ENCODE measurements at regions not wholly inside any gene's neighbourhood (a gene's known extent, or its start where the extent isn't known, plus 50 kb on each side); places are given as distances from the start of the nearest gene placed in this dataset.

DNA sequence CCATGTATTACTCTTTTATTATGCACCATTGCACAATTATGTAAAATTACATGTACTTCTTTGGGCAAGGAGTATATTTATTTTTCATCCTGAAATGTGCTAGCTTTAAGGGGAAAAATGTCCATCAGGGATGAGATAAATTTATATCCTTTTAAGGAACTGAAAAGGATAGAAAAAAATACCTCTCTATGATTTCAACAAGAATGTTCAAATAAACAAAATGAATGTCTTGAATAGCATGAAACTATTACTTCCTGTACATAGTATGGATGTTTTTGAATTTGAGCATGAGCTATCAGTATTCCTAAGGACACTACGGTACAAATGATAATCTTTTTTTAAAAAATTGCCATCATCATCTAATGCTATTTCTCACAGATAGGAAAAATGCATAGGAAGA lies 1611.9 kb upstream of the ZEB2 start:
- TF ChIP-seq, protein P1, sequence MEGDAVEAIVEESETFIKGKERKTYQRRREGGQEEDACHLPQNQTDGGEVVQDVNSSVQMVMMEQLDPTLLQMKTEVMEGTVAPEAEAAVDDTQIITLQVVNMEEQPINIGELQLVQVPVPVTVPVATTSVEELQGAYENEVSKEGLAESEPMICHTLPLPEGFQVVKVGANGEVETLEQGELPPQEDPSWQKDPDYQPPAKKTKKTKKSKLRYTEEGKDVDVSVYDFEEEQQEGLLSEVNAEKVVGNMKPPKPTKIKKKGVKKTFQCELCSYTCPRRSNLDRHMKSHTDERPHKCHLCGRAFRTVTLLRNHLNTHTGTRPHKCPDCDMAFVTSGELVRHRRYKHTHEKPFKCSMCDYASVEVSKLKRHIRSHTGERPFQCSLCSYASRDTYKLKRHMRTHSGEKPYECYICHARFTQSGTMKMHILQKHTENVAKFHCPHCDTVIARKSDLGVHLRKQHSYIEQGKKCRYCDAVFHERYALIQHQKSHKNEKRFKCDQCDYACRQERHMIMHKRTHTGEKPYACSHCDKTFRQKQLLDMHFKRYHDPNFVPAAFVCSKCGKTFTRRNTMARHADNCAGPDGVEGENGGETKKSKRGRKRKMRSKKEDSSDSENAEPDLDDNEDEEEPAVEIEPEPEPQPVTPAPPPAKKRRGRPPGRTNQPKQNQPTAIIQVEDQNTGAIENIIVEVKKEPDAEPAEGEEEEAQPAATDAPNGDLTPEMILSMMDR (conservative IDR thresholded peaks at IDR 0.05) = no peak
- TF ChIP-seq EZH2 (IDR thresholded peaks at IDR 0.05; ENCODE audit: low read depth) = no peak
